Naive thymus-derived CD8-positive, alpha-beta T cell (primary cell): ENCODE measurements at regions not wholly inside any gene's neighbourhood (a gene's known extent, or its start where the extent isn't known, plus 50 kb on each side); places are given as distances from the start of the nearest gene placed in this dataset.

Experiments used
- ATAC-seq, 2 donors: fragments of 150-1000 bp; cut with Tn5 transposase in 1 of 2; sonication (Bioruptor Pico), chemical (Tn5 transposase) in 1 of 2; 1 replicate in 1 of 2; 2 replicates in 1 of 2; pipeline ENCODE4 v1.10.0; 2021; ENCODE audit warnings: mild to moderate bottlenecking in 2 of 2, moderate library complexity in 2 of 2
- POLR2A ChIA-PET: fragments of 350-600 bp; sonication (Branson Sonifier 250); formaldehyde crosslinking; loops from one replicate; lab custom pipeline; 2021; ENCODE audit warnings: antibody characterized with exemption; lab: Charles Lee
- DNase-seq, 10 donors: peaks; one replicate each; pipeline versions ENCODE4 v3.0.0 to v3.0.0-alpha.2; 2020 to 2022
- H3K27ac Mint-ChIP-seq, 10 donors: one replicate each; pipeline ENCODE4 v1.8.0; 2020 to 2022; ENCODE audit warnings: mild to moderate bottlenecking in 10 of 10, mixed read lengths in 10 of 10, moderate library complexity in 4 of 10, inconsistent platforms in 1 of 10
- H3K27me3 Mint-ChIP-seq, 5 donors: one replicate each; pipeline ENCODE4 v1.8.0; 2021 to 2022; ENCODE audit warnings: mixed read lengths in 5 of 5
- H3K36me3 Mint-ChIP-seq, 3 donors: one replicate each; pipeline ENCODE4 v1.8.0; 2020 to 2022; ENCODE audit warnings: mixed read lengths in 3 of 3, mild to moderate bottlenecking in 2 of 3, inconsistent platforms in 1 of 3
- H3K4me1 Mint-ChIP-seq, 4 donors: one replicate each; pipeline ENCODE4 v1.8.0; 2021 to 2022; ENCODE audit warnings: mixed read lengths in 4 of 4
- H3K4me3 Mint-ChIP-seq, 10 donors: one replicate each; pipeline ENCODE4 v1.8.0; 2020 to 2022; ENCODE audit warnings: mild to moderate bottlenecking in 10 of 10, mixed read lengths in 10 of 10, moderate library complexity in 6 of 10, inconsistent platforms in 1 of 10
- H3K9me3 Mint-ChIP-seq, 9 donors: one replicate each; pipeline ENCODE4 v1.8.0; 2020 to 2022; ENCODE audit warnings: mixed read lengths in 9 of 9, mild to moderate bottlenecking in 3 of 9, inconsistent platforms in 1 of 9, moderate library complexity in 1 of 9

GRCh38 chr18:10376731-10377130 lies 77.7 kb upstream of the APCDD1 start:
- H3K36me3 Mint-ChIP-seq = no peaks in the 10 kb centered on the region
- H3K27ac Mint-ChIP-seq = no peak overlapping the region
- no peak for ATAC-seq
- no peak overlapping the region for H3K4me3 Mint-ChIP-seq
- POLR2A ChIA-PET = no interaction called here
- H3K27me3 Mint-ChIP-seq = peaks cover 0 to 4% (median 0%) of the 10 kb centered on the region in 5 donors
- H3K9me3 Mint-ChIP-seq = no peaks in the 10 kb centered on the region
- no peak for DNase-seq
- peaks cover 0 to 9% (median 0%) of the 10 kb centered on the region in 4 donors for H3K4me1 Mint-ChIP-seq

GRCh38 chr18:10377956-10378355 lies 76.5 kb upstream of the APCDD1 start:
- no peaks in the 10 kb centered on the region for H3K9me3 Mint-ChIP-seq
- peaks cover 0 to 4% (median 0%) of the 10 kb centered on the region in 5 donors for H3K27me3 Mint-ChIP-seq
- DNase-seq (no peak), ATAC-seq (no peak)
- H3K36me3 Mint-ChIP-seq = no peaks in the 10 kb centered on the region
- POLR2A ChIA-PET = no interaction called here
- no peak overlapping the region for H3K27ac Mint-ChIP-seq
- peaks cover 0 to 9% (median 0%) of the 10 kb centered on the region in 4 donors for H3K4me1 Mint-ChIP-seq
- H3K4me3 Mint-ChIP-seq = no peak overlapping the region

GRCh38 chr18:10378688-10379420 lies 75.6 kb upstream of the APCDD1 start:
- POLR2A ChIA-PET = no interaction called here
- H3K36me3 Mint-ChIP-seq = no peaks in the 10 kb centered on the region
- ATAC-seq = no peak

GRCh38 chr18:10379522-10379921 lies 74.9 kb upstream of the APCDD1 start:
- ATAC-seq = no peak
- peaks cover 0 to 4% (median 0%) of the 10 kb centered on the region in 5 donors for H3K27me3 Mint-ChIP-seq
- H3K9me3 Mint-ChIP-seq = no peaks in the 10 kb centered on the region

More at GRCh38 chr18:10378688-10379420, 75.6 kb upstream of the APCDD1 start:
- Mint-ChIP-seq H3K9me3 (no peaks in the 10 kb centered on the region), H3K27me3 (peaks cover 0 to 4% (median 0%) of the 10 kb centered on the region in 5 donors), H3K27ac (no peak overlapping the region), H3K4me1 (peaks cover 0 to 9% (median 0%) of the 10 kb centered on the region in 4 donors), H3K4me3 (no peak overlapping the region)
- no peak for DNase-seq

GRCh38 chr18:10381516-10381915 lies 72.9 kb upstream of the APCDD1 start:
- H3K4me1 Mint-ChIP-seq = peaks cover 0 to 9% (median 0%) of the 10 kb centered on the region in 4 donors
- peaks cover 0 to 3% (median 0%) of the 10 kb centered on the region in 9 donors for H3K9me3 Mint-ChIP-seq
- no peak for ATAC-seq
- peaks cover 0 to 4% (median 0%) of the 10 kb centered on the region in 5 donors for H3K27me3 Mint-ChIP-seq
- POLR2A ChIA-PET = no interaction called here
- no peak overlapping the region for H3K27ac Mint-ChIP-seq
- no peak overlapping the region for H3K4me3 Mint-ChIP-seq
- no peaks in the 10 kb centered on the region for H3K36me3 Mint-ChIP-seq
- DNase-seq = no peak

More at GRCh38 chr18:10379522-10379921, 74.9 kb upstream of the APCDD1 start:
- Mint-ChIP-seq H3K4me1 (peaks cover 0 to 9% (median 0%) of the 10 kb centered on the region in 4 donors), H3K4me3 (no peak overlapping the region), H3K36me3 (no peaks in the 10 kb centered on the region), H3K27ac (no peak overlapping the region)
- no peak for DNase-seq
- POLR2A ChIA-PET = no interaction called here

GRCh38 chr18:10381951-10382350 lies 72.5 kb upstream of the APCDD1 start:
- Mint-ChIP-seq H3K36me3 (no peaks in the 10 kb centered on the region), H3K4me1 (peaks cover 0 to 9% (median 0%) of the 10 kb centered on the region in 4 donors), H3K27ac (no peak overlapping the region), H3K9me3 (peaks cover 0 to 3% (median 0%) of the 10 kb centered on the region in 9 donors), H3K4me3 (no peak overlapping the region), H3K27me3 (peaks cover 0 to 8% (median 0%) of the 10 kb centered on the region in 5 donors)
- DNase-seq = no peak
- no peak for ATAC-seq
- POLR2A ChIA-PET = no interaction called here

- Mint-ChIP-seq H3K27me3 (peaks cover 2 to 12% (median 3%) of the 10 kb centered on the region in 5 donors), H3K36me3 (no peaks in the 10 kb centered on the region), H3K27ac (no peak overlapping the region), H3K9me3 (peaks cover 0 to 3% (median 0%) of the 10 kb centered on the region in 9 donors), H3K4me3 (no peak overlapping the region), H3K4me1 (no peaks in the 10 kb centered on the region)
- DNase-seq = no peak
- ATAC-seq = no peak
- POLR2A ChIA-PET = no interaction called here
These were observed 68.4 kb upstream of the APCDD1 start for GRCh38 chr18:10386049-10386448.

- no peak overlapping the region for H3K27ac Mint-ChIP-seq
- H3K4me1 Mint-ChIP-seq = peaks cover 0 to 2% (median 0%) of the 10 kb centered on the region in 4 donors
- peaks cover 0 to 7% (median 0%) of the 10 kb centered on the region in 9 donors for H3K9me3 Mint-ChIP-seq
- no peaks in the 10 kb centered on the region for H3K36me3 Mint-ChIP-seq
- H3K4me3 Mint-ChIP-seq = no peak overlapping the region
- H3K27me3 Mint-ChIP-seq = peaks cover 2 to 16% (median 5%) of the 10 kb centered on the region in 5 donors
- DNase-seq = no peak
- ATAC-seq = no peak
- POLR2A ChIA-PET = no interaction called here
These were observed 67.5 kb upstream of the APCDD1 start for GRCh38 chr18:10386956-10387355.

- peaks cover 2 to 16% (median 5%) of the 10 kb centered on the region in 5 donors for H3K27me3 Mint-ChIP-seq
- ATAC-seq (no peak), DNase-seq (no peak)
- POLR2A ChIA-PET = no interaction called here
- H3K4me3 Mint-ChIP-seq = no peak overlapping the region
- peaks cover 0 to 7% (median 0%) of the 10 kb centered on the region in 9 donors for H3K9me3 Mint-ChIP-seq
- peaks cover 0 to 2% (median 0%) of the 10 kb centered on the region in 4 donors for H3K4me1 Mint-ChIP-seq
- H3K36me3 Mint-ChIP-seq = no peaks in the 10 kb centered on the region
- no peak overlapping the region for H3K27ac Mint-ChIP-seq
These were observed 67.0 kb upstream of the APCDD1 start for GRCh38 chr18:10387399-10387798.

GRCh38 chr18:10388373-10388772 lies 66.1 kb upstream of the APCDD1 start:
- DNase-seq = no peak
- POLR2A ChIA-PET = no interaction called here
- Mint-ChIP-seq H3K36me3 (no peaks in the 10 kb centered on the region), H3K4me1 (peaks cover 0 to 2% (median 0%) of the 10 kb centered on the region in 4 donors), H3K4me3 (no peak overlapping the region), H3K27ac (no peak overlapping the region), H3K9me3 (peaks cover 0 to 7% (median 0%) of the 10 kb centered on the region in 9 donors), H3K27me3 (peaks cover 2 to 16% (median 5%) of the 10 kb centered on the region in 5 donors)
- no peak for ATAC-seq

GRCh38 chr18:10391506-10391905 lies 62.9 kb upstream of the APCDD1 start:
- H3K4me3 Mint-ChIP-seq = no peak overlapping the region
- peaks cover 0 to 2% (median 0%) of the 10 kb centered on the region in 4 donors for H3K4me1 Mint-ChIP-seq
- DNase-seq = no peak
- H3K9me3 Mint-ChIP-seq = peaks cover 0 to 7% (median 1%) of the 10 kb centered on the region in 9 donors
- no peak for ATAC-seq
- H3K36me3 Mint-ChIP-seq = no peaks in the 10 kb centered on the region
- peaks cover 2 to 16% (median 5%) of the 10 kb centered on the region in 5 donors for H3K27me3 Mint-ChIP-seq
- POLR2A ChIA-PET = no interaction called here
- no peak overlapping the region for H3K27ac Mint-ChIP-seq

GRCh38 chr18:10397004-10397403 lies 57.4 kb upstream of the APCDD1 start:
- ATAC-seq (no peak), DNase-seq (no peak)
- peaks cover 0 to 14% (median 0%) of the 10 kb centered on the region in 5 donors for H3K27me3 Mint-ChIP-seq
- H3K9me3 Mint-ChIP-seq = peaks cover 0 to 4% (median 0%) of the 10 kb centered on the region in 9 donors
- H3K4me1 Mint-ChIP-seq = peaks cover 0 to 16% (median 0%) of the 10 kb centered on the region in 4 donors
- POLR2A ChIA-PET = no interaction called here
- no peak overlapping the region for H3K4me3 Mint-ChIP-seq
- no peaks in the 10 kb centered on the region for H3K36me3 Mint-ChIP-seq
- H3K27ac Mint-ChIP-seq = no peak overlapping the region

GRCh38 chr18:10398571-10398970 lies 55.9 kb upstream of the APCDD1 start:
- Mint-ChIP-seq H3K36me3 (no peaks in the 10 kb centered on the region), H3K4me3 (no peak overlapping the region), H3K27ac (no peak overlapping the region), H3K9me3 (peaks cover 0 to 4% (median 0%) of the 10 kb centered on the region in 9 donors), H3K27me3 (peaks cover 0 to 11% (median 0%) of the 10 kb centered on the region in 5 donors), H3K4me1 (peaks cover 0 to 16% (median 0%) of the 10 kb centered on the region in 4 donors)
- DNase-seq = no peak
- POLR2A ChIA-PET = no interaction called here
- ATAC-seq = no peak
